ENCODE measurements at regions not wholly inside any gene's neighbourhood (a gene's known extent, or its start where the extent isn't known, plus 50 kb on each side); places are given as distances from the start of the nearest gene placed in this dataset.

DNA sequence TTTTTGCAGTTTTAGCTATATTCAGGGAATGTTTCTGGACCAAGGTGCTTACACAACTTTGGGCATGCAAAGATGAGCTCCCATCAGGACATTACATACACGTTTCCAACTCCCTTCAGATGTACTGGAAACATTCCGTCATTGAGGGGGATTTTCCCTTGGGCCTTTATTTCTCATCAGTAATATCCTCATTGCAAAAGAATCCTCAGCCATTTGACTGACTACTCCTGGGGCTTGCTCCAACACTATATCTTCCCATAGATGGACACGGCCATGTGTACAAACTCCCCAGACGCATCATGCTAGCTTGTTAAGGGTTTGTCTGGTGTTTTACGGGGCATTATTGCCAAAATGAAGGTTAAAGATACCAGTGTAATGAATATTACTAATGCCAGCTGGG, 59.3 kb upstream of the NUP160 start:
- TF ChIP-seq, protein P1, sequence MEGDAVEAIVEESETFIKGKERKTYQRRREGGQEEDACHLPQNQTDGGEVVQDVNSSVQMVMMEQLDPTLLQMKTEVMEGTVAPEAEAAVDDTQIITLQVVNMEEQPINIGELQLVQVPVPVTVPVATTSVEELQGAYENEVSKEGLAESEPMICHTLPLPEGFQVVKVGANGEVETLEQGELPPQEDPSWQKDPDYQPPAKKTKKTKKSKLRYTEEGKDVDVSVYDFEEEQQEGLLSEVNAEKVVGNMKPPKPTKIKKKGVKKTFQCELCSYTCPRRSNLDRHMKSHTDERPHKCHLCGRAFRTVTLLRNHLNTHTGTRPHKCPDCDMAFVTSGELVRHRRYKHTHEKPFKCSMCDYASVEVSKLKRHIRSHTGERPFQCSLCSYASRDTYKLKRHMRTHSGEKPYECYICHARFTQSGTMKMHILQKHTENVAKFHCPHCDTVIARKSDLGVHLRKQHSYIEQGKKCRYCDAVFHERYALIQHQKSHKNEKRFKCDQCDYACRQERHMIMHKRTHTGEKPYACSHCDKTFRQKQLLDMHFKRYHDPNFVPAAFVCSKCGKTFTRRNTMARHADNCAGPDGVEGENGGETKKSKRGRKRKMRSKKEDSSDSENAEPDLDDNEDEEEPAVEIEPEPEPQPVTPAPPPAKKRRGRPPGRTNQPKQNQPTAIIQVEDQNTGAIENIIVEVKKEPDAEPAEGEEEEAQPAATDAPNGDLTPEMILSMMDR (CRISPR knock-in tag; IDR thresholded peaks at IDR 0.05) = no peak
- TF ChIP-seq NCOA1 (CRISPR knock-in tag; IDR thresholded peaks at IDR 0.05) (no peak), ZNF292 (CRISPR knock-in tag; IDR thresholded peaks at IDR 0.05; ENCODE audit: borderline replicate concordance, low read depth) (no peak), MAZ (IDR thresholded peaks at IDR 0.05; ENCODE audit: borderline replicate concordance, low read depth, low read length) (no peak), MAZ (CRISPR knock-in tag; IDR thresholded peaks at IDR 0.05; ENCODE audit: low read depth) (no peak), CBX2 (IDR thresholded peaks at IDR 0.05; ENCODE audit: low read depth, low read length) (no peak), CBX2 (CRISPR knock-in tag; IDR thresholded peaks at IDR 0.05; ENCODE audit: low read depth) (no peak), POLR2A (IDR thresholded peaks at IDR 0.05; ENCODE audit: insufficient read depth in 1 of 2, low read depth in 2 of 2, low read length in 2 of 2) (no peak), HDAC1 (CRISPR knock-in tag; IDR thresholded peaks at IDR 0.05) (no peak), ZNF383 (CRISPR knock-in tag; IDR thresholded peaks at IDR 0.05; ENCODE audit: borderline replicate concordance) (no peak), ZNF34 (CRISPR knock-in tag; IDR thresholded peaks at IDR 0.05; ENCODE audit: borderline replicate concordance) (no peak), USF2 (IDR thresholded peaks at IDR 0.05; ENCODE audit: low read depth, low read length) (no peak), USF2 (CRISPR knock-in tag; IDR thresholded peaks at IDR 0.05; ENCODE audit: borderline replicate concordance) (no peak), MYC (CRISPR knock-in tag; IDR thresholded peaks at IDR 0.05; ENCODE audit: borderline replicate concordance) (no peak)
- TF ChIP-seq, protein P2, sequence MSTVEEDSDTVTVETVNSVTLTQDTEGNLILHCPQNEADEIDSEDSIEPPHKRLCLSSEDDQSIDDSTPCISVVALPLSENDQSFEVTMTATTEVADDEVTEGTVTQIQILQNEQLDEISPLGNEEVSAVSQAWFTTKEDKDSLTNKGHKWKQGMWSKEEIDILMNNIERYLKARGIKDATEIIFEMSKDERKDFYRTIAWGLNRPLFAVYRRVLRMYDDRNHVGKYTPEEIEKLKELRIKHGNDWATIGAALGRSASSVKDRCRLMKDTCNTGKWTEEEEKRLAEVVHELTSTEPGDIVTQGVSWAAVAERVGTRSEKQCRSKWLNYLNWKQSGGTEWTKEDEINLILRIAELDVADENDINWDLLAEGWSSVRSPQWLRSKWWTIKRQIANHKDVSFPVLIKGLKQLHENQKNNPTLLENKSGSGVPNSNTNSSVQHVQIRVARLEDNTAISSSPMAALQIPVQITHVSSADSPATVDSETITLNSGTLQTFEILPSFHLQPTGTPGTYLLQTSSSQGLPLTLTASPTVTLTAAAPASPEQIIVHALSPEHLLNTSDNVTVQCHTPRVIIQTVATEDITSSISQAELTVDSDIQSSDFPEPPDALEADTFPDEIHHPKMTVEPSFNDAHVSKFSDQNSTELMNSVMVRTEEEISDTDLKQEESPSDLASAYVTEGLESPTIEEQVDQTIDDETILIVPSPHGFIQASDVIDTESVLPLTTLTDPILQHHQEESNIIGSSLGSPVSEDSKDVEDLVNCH (CRISPR knock-in tag; IDR thresholded peaks at IDR 0.05) = no peak
- TF ChIP-seq, protein P3, sequence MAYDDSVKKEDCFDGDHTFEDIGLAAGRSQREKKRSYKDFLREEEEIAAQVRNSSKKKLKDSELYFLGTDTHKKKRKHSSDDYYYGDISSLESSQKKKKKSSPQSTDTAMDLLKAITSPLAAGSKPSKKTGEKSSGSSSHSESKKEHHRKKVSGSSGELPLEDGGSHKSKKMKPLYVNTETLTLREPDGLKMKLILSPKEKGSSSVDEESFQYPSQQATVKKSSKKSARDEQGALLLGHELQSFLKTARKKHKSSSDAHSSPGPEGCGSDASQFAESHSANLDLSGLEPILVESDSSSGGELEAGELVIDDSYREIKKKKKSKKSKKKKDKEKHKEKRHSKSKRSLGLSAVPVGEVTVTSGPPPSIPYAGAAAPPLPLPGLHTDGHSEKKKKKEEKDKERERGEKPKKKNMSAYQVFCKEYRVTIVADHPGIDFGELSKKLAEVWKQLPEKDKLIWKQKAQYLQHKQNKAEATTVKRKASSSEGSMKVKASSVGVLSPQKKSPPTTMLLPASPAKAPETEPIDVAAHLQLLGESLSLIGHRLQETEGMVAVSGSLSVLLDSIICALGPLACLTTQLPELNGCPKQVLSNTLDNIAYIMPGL (CRISPR knock-in tag; IDR thresholded peaks at IDR 0.05; ENCODE audit: borderline replicate concordance in 1 of 2, low read depth in 1 of 2) = no peak

Measured in HepG2 (cell line).